ENCODE measurements at regions not wholly inside any gene's neighbourhood (a gene's known extent, or its start where the extent isn't known, plus 50 kb on each side); places are given as distances from the start of the nearest gene placed in this dataset.

DNA sequence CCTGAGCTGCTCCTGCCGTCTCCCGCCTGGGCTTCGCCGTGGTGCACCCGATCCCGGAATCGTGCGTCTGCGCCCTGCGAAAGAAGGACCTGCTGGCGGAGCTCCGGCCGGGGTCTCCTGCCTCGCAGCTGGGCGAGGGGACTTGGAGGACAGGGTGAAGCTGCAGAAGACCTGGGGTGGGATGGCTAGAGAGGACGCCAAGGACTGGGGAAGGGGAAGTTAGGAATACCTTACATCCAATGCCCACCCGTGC is 150.2 kb downstream of the PRL start:
- WGBS, result 90% methylated on average over 17 of the region's 17 CpGs
- Histone ChIP-seq H3K36me3 (ENCODE audit: control insufficient read depth in 4 of 4, insufficient read depth in 3 of 4, low read depth in 1 of 4, low read length in 3 of 4) (no peaks in the 10 kb centered on the region), H3K9me3 (ENCODE audit: control insufficient read depth in 4 of 4, low read length in 3 of 4) (no peaks in the 10 kb centered on the region), H3K27me3 (ENCODE audit: control insufficient read depth in 4 of 4, insufficient read depth in 4 of 4, low read length in 3 of 4) (no peaks in the 10 kb centered on the region), H3K9ac (ENCODE audit: low read depth in 1 of 2, low read length in 2 of 2) (no peak overlapping the region), H3K4me3 (ENCODE audit: low read depth in 1 of 3, low read length in 3 of 3) (no peak overlapping the region), H3K4me1 (ENCODE audit: control insufficient read depth in 4 of 4, insufficient read depth in 4 of 4, low read length in 3 of 4) (peaks cover 0 to 3% (median 0%) of the 10 kb centered on the region in 4 donors), H3K27ac (ENCODE audit: low read depth in 1 of 2, low read length in 2 of 2) (no peak overlapping the region)
- DNase-seq (ENCODE audit: low spot score), result no peak
- no peak for TF ChIP-seq FOXA2 (IDR thresholded peaks at IDR 0.05)
- TF ChIP-seq TAF1 (conservative IDR thresholded peaks at IDR 0.05), result no peak
- TF ChIP-seq SP1 (IDR thresholded peaks at IDR 0.05), result no peak
- TF ChIP-seq, protein P1, sequence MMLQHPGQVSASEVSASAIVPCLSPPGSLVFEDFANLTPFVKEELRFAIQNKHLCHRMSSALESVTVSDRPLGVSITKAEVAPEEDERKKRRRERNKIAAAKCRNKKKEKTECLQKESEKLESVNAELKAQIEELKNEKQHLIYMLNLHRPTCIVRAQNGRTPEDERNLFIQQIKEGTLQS (IDR thresholded peaks at IDR 0.05), result no peak
- no peak for TF ChIP-seq MAX (IDR thresholded peaks at IDR 0.05)
- no peak for TF ChIP-seq GABPA (IDR thresholded peaks at IDR 0.05 in 1 of 2, conservative IDR thresholded peaks at IDR 0.05 in 1 of 2)
- TF ChIP-seq RXRA (IDR thresholded peaks at IDR 0.05), result no peak
- no peak for TF ChIP-seq HNF4A (conservative IDR thresholded peaks at IDR 0.05)
- TF ChIP-seq EGR1 (IDR thresholded peaks at IDR 0.05; ENCODE audit: low read depth in 2 of 2), result no peak
- no peak for TF ChIP-seq RAD21 (IDR thresholded peaks at IDR 0.05)
- no peak for TF ChIP-seq HNF4G (IDR thresholded peaks at IDR 0.05)
- TF ChIP-seq NR2F2 (IDR thresholded peaks at IDR 0.05), result no peak

DNA sequence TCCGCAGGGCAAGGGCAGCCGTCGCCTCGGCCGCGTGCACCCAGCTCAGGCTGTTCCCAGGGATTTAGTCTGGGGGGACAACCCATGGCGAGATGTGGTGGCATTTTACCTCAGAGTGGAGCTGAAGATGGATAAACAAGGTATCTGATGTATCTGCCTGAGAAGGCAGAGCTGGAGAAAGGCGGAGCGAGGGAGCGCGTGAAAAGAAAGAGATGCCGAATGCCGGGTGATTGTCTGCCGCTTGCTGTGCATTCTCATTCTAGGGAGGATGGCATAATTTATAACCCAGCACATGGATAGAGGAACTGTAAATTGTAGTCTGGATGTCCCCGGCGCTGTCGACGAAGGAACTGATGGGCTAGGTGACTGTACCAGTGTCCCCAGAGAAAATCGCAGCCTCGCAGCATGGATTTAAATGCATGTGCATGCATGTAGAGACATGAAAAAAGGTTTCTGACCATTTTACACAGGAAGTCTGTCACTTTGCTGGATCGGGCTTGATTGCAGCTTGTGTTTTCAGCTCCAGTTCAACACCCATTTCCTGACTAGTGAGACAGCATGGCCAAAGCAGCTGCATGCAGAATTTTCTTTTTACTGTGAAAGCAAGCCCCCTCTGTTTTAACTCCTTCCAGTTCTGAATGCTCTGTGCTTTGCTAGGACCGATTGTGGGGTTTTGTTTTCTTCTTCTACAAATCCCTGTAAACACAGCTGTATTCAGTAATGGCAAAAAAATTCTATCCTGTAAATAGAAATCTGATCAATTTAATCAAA is 149.7 kb downstream of the PRL start:
- H3K27ac ChIP-seq (ENCODE audit: low read depth in 1 of 2, low read length in 2 of 2), result no peak overlapping the region
- H3K4me3 ChIP-seq (ENCODE audit: low read depth in 1 of 3, low read length in 3 of 3), result no peak overlapping the region
- no peaks in the 10 kb centered on the region for H3K27me3 ChIP-seq (ENCODE audit: control insufficient read depth in 4 of 4, insufficient read depth in 4 of 4, low read length in 3 of 4)
- no peak overlapping the region for H3K9ac ChIP-seq (ENCODE audit: low read depth in 1 of 2, low read length in 2 of 2)
- 75% methylated on average over 22 of the region's 22 CpGs for WGBS
- H3K4me1 ChIP-seq (ENCODE audit: control insufficient read depth in 4 of 4, insufficient read depth in 4 of 4, low read length in 3 of 4), result peaks cover 0 to 3% (median 0%) of the 10 kb centered on the region in 4 donors
- DNase-seq (ENCODE audit: low spot score), result no peak
- TF ChIP-seq, protein P2, sequence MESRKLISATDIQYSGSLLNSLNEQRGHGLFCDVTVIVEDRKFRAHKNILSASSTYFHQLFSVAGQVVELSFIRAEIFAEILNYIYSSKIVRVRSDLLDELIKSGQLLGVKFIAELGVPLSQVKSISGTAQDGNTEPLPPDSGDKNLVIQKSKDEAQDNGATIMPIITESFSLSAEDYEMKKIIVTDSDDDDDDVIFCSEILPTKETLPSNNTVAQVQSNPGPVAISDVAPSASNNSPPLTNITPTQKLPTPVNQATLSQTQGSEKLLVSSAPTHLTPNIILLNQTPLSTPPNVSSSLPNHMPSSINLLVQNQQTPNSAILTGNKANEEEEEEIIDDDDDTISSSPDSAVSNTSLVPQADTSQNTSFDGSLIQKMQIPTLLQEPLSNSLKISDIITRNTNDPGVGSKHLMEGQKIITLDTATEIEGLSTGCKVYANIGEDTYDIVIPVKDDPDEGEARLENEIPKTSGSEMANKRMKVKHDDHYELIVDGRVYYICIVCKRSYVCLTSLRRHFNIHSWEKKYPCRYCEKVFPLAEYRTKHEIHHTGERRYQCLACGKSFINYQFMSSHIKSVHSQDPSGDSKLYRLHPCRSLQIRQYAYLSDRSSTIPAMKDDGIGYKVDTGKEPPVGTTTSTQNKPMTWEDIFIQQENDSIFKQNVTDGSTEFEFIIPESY (IDR thresholded peaks at IDR 0.05), result no peak
- TF ChIP-seq GABPA (IDR thresholded peaks at IDR 0.05 in 1 of 2, conservative IDR thresholded peaks at IDR 0.05 in 1 of 2) (no peak), TAF1 (conservative IDR thresholded peaks at IDR 0.05) (no peak), YY1 (IDR thresholded peaks at IDR 0.05) (no peak), FOXA2 (IDR thresholded peaks at IDR 0.05) (no peak), JUND (IDR thresholded peaks at IDR 0.05) (no peak), HNF4A (conservative IDR thresholded peaks at IDR 0.05) (no peak), HNF4G (IDR thresholded peaks at IDR 0.05) (no peak), CTCF (IDR thresholded peaks at IDR 0.05; ENCODE audit: low read depth, low read length, missing input control) (no peak), MAX (IDR thresholded peaks at IDR 0.05) (no peak)
- H3K9me3 ChIP-seq (ENCODE audit: control insufficient read depth in 4 of 4, low read length in 3 of 4), result no peaks in the 10 kb centered on the region
- no peaks in the 10 kb centered on the region for H3K36me3 ChIP-seq (ENCODE audit: control insufficient read depth in 4 of 4, insufficient read depth in 3 of 4, low read depth in 1 of 4, low read length in 3 of 4)
